Fibroblast of skin of right quadriceps (primary cell): ENCODE measurements at regions not wholly inside any gene's neighbourhood (a gene's known extent, or its start where the extent isn't known, plus 50 kb on each side); places are given as distances from the start of the nearest gene placed in this dataset.

Source experiments
- DNase-seq: peaks from one replicate; pipeline ENCODE4 v3.0.0-alpha.2; 2013

GRCh38 chr11:135075740-135076139 lies 663.7 kb upstream of the B3GAT1 start:
- DNase-seq, result peak; percentile 3

GRCh38 chr11:135074397-135074998 lies 662.5 kb upstream of the B3GAT1 start:
- DNase-seq, result no peak

GRCh38 chr11:135073870-135074269 lies 661.8 kb upstream of the B3GAT1 start:
- DNase-seq, result no peak

- DNase-seq, result no peak
Observed at GRCh38 chr11:135073381-135073780, 661.3 kb upstream of the B3GAT1 start.

GRCh38 chr11:135069890-135070289 lies 657.8 kb upstream of the B3GAT1 start:
- no peak for DNase-seq

GRCh38 chr11:135069063-135069462 lies 657.0 kb upstream of the B3GAT1 start:
- no peak for DNase-seq

GRCh38 chr11:135062994-135063393 lies 651.0 kb upstream of the B3GAT1 start:
- DNase-seq, result no peak

- DNase-seq, result no peak
Observed at GRCh38 chr11:135061166-135061565, 649.1 kb upstream of the B3GAT1 start.

GRCh38 chr11:135046986-135047385 lies 634.9 kb upstream of the B3GAT1 start:
- DNase-seq, result no peak

- no peak for DNase-seq
Observed at GRCh38 chr11:135046556-135046955, 634.5 kb upstream of the B3GAT1 start.

- DNase-seq, result no peak
Observed at GRCh38 chr11:135043434-135043833, 631.4 kb upstream of the B3GAT1 start.

- DNase-seq, result no peak
Observed at GRCh38 chr11:135037828-135038227, 625.8 kb upstream of the B3GAT1 start.

- no peak for DNase-seq
Observed at GRCh38 chr11:135036488-135037297, 624.7 kb upstream of the B3GAT1 start.

- DNase-seq, result no peak
Observed at GRCh38 chr11:135035282-135035681, 623.2 kb upstream of the B3GAT1 start.

GRCh38 chr11:135033540-135033939 lies 621.5 kb upstream of the B3GAT1 start:
- DNase-seq, result no peak

GRCh38 chr11:135031205-135031989 lies 619.4 kb upstream of the B3GAT1 start:
- DNase-seq, result no peak

- DNase-seq, result peak; percentile 21
Observed at GRCh38 chr11:135027461-135027860, 615.4 kb upstream of the B3GAT1 start.

- no peak for DNase-seq
Observed at GRCh38 chr11:135023499-135023898, 611.5 kb upstream of the B3GAT1 start.

- no peak for DNase-seq
Observed at GRCh38 chr11:135022454-135022853, 610.4 kb upstream of the B3GAT1 start.

- no peak for DNase-seq
Observed at GRCh38 chr11:135019899-135020298, 607.9 kb upstream of the B3GAT1 start.

GRCh38 chr11:135019343-135019871 lies 607.4 kb upstream of the B3GAT1 start:
- no peak for DNase-seq

- DNase-seq, result no peak
Observed at GRCh38 chr11:135017296-135017695, 605.3 kb upstream of the B3GAT1 start.

- no peak for DNase-seq
Observed at GRCh38 chr11:135015966-135016365, 603.9 kb upstream of the B3GAT1 start.
